HEK293T (cell line): ENCODE measurements at regions not wholly inside any gene's neighbourhood (a gene's known extent, or its start where the extent isn't known, plus 50 kb on each side); places are given as distances from the start of the nearest gene placed in this dataset.

Experiments
- BHLHE40 ChIP-seq: fragments of 450-650 bp; IDR thresholded peaks from 2 replicates; pipeline ENCODE4 v1.6.1; 2016; ENCODE audit warnings: mild to moderate bottlenecking, moderate library complexity, borderline replicate concordance
- ELF4 ChIP-seq: fragments of 450-650 bp; IDR thresholded peaks from 2 replicates; pipeline ENCODE4 v1.6.1; 2017; ENCODE audit warnings: antibody characterized with exemption
- FOXA1 ChIP-seq: fragments of 450-650 bp; IDR thresholded peaks from 2 replicates; pipeline ENCODE4 v1.6.1; 2016; ENCODE audit warnings: mild to moderate bottlenecking
- FOXK2 ChIP-seq: fragments of 450-650 bp; IDR thresholded peaks from 2 replicates; pipeline ENCODE4 v1.6.1; 2016; ENCODE audit warnings: mild to moderate bottlenecking
- FOXM1 ChIP-seq: fragments of 450-650 bp; IDR thresholded peaks from 2 replicates; pipeline ENCODE4 v1.6.1; 2017; ENCODE audit warnings: mild to moderate bottlenecking, borderline replicate concordance
- HDGF ChIP-seq: fragments of 450-650 bp; IDR thresholded peaks from 2 replicates; pipeline ENCODE4 v1.6.1; 2017; ENCODE audit warnings: antibody characterized with exemption, borderline replicate concordance
- L3MBTL2 ChIP-seq: fragments of 450-650 bp; conservative IDR thresholded peaks from 2 replicates; pipeline ENCODE4 v1.6.1; 2016; ENCODE audit warnings: mild to moderate bottlenecking
- LEF1 ChIP-seq: fragments of 450-650 bp; IDR thresholded peaks from 2 replicates; pipeline ENCODE4 v1.6.1; 2017; ENCODE audit warnings: mild to moderate bottlenecking, borderline replicate concordance
- NFRKB ChIP-seq: fragments of 450-650 bp; IDR thresholded peaks from 2 replicates; pipeline ENCODE4 v1.6.1; 2016; ENCODE audit warnings: mild to moderate bottlenecking, moderate library complexity
- SP1 ChIP-seq: fragments of 450-650 bp; IDR thresholded peaks from 2 replicates; pipeline ENCODE4 v1.6.1; 2017
- TARDBP ChIP-seq: fragments of 450-650 bp; IDR thresholded peaks from 2 replicates; pipeline ENCODE4 v1.6.1; 2016
- TF ChIP-seq, protein P1 (sequence below): fragments of 450-650 bp; IDR thresholded peaks from 2 replicates; pipeline ENCODE4 v1.6.1; 2016

DNA sequence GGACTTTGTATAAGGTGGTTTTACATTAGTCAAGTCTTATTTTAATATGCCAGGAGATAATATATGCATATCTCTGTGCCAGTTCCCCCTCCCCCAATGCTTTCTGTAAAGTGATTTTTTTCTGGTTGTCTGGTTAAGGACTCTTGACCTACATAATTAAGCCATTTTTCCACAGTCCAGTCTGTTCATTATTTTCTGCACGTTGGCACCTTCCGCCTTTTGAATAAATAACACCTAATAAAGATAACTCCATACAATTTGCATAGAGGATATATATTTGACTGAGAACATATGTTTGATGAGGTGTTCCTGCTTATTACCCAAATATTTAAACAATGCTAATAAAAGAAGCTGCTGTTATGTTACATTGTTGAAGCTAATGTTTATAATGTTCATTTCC is 320.9 kb downstream of the DMAC1 start:
- no peak for TF ChIP-seq NFRKB
- TF ChIP-seq LEF1 = no peak
- TF ChIP-seq BHLHE40 = no peak
- no peak for TF ChIP-seq SP1
- TF ChIP-seq, protein P1, sequence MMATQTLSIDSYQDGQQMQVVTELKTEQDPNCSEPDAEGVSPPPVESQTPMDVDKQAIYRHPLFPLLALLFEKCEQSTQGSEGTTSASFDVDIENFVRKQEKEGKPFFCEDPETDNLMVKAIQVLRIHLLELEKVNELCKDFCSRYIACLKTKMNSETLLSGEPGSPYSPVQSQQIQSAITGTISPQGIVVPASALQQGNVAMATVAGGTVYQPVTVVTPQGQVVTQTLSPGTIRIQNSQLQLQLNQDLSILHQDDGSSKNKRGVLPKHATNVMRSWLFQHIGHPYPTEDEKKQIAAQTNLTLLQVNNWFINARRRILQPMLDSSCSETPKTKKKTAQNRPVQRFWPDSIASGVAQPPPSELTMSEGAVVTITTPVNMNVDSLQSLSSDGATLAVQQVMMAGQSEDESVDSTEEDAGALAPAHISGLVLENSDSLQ = no peak
- no peak for TF ChIP-seq FOXM1
- no peak for TF ChIP-seq L3MBTL2
- no peak for TF ChIP-seq ELF4
- TF ChIP-seq FOXA1 = no peak
- TF ChIP-seq HDGF = no peak
- TF ChIP-seq FOXK2 = no peak
- no peak for TF ChIP-seq TARDBP
